WTC11 (cell line): ENCODE measurements at regions not wholly inside any gene's neighbourhood (a gene's known extent, or its start where the extent isn't known, plus 50 kb on each side); places are given as distances from the start of the nearest gene placed in this dataset.

Experiments used
- JUN ChIP-seq: sonication (generic); formaldehyde crosslinking; IDR thresholded peaks from 2 replicates; pipeline ENCODE4 v1.8.0; 2023; ENCODE audit warnings: mild to moderate bottlenecking, missing genetic modification reagents
- ZNF317 ChIP-seq: sonication (generic); formaldehyde crosslinking; IDR thresholded peaks from 2 replicates; pipeline ENCODE4 v1.8.1; 2023; ENCODE audit warnings: low read depth, mild to moderate bottlenecking, moderate library complexity, missing genetic modification reagents, borderline replicate concordance
- TF ChIP-seq, protein P1 (sequence below): fragments of 200-600 bp; IDR thresholded peaks from 2 replicates; pipeline ENCODE4 v1.8.0; 2022; ENCODE audit warnings: antibody characterized with exemption
- TF ChIP-seq, protein P2 (sequence below): sonication (generic); formaldehyde crosslinking; IDR thresholded peaks from 2 replicates; pipeline ENCODE4 v1.8.0; 2022; ENCODE audit warnings: mild to moderate bottlenecking, missing genetic modification reagents
- TF ChIP-seq, protein P3 (sequence below): fragments of 250-450 bp; sonication (Bioruptor Pico); IDR thresholded peaks from 2 replicates; pipeline ENCODE4 v1.9.0; 2021; ENCODE audit warnings: mild to moderate bottlenecking

DNA sequence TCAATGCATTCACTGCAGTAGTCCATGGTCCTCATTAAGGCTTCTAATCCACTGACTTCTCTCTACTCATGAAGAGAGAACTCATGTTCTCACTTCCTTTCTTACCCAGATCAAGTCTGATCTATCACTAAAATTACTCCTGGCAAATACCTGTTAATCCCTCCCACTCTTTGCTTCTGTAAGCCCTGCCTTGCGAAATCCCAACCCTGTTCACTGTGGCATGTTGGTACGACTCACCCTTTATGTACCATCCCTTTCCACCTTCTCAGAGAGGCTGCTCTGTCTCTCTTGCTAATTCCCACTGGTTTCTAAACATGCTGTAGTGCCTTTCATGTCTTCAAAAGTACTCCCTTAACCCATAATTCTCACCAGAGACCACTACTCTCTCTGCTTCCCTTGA is 272.2 kb upstream of the ACVR2A start:
- TF ChIP-seq, protein P1, sequence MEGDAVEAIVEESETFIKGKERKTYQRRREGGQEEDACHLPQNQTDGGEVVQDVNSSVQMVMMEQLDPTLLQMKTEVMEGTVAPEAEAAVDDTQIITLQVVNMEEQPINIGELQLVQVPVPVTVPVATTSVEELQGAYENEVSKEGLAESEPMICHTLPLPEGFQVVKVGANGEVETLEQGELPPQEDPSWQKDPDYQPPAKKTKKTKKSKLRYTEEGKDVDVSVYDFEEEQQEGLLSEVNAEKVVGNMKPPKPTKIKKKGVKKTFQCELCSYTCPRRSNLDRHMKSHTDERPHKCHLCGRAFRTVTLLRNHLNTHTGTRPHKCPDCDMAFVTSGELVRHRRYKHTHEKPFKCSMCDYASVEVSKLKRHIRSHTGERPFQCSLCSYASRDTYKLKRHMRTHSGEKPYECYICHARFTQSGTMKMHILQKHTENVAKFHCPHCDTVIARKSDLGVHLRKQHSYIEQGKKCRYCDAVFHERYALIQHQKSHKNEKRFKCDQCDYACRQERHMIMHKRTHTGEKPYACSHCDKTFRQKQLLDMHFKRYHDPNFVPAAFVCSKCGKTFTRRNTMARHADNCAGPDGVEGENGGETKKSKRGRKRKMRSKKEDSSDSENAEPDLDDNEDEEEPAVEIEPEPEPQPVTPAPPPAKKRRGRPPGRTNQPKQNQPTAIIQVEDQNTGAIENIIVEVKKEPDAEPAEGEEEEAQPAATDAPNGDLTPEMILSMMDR, result no peak
- TF ChIP-seq, protein P2, sequence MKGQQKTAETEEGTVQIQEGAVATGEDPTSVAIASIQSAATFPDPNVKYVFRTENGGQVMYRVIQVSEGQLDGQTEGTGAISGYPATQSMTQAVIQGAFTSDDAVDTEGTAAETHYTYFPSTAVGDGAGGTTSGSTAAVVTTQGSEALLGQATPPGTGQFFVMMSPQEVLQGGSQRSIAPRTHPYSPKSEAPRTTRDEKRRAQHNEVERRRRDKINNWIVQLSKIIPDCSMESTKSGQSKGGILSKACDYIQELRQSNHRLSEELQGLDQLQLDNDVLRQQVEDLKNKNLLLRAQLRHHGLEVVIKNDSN (CRISPR knock-in tag), result no peak
- TF ChIP-seq JUN (CRISPR knock-in tag) (no peak), ZNF317 (CRISPR knock-in tag) (no peak)
- TF ChIP-seq, protein P3, sequence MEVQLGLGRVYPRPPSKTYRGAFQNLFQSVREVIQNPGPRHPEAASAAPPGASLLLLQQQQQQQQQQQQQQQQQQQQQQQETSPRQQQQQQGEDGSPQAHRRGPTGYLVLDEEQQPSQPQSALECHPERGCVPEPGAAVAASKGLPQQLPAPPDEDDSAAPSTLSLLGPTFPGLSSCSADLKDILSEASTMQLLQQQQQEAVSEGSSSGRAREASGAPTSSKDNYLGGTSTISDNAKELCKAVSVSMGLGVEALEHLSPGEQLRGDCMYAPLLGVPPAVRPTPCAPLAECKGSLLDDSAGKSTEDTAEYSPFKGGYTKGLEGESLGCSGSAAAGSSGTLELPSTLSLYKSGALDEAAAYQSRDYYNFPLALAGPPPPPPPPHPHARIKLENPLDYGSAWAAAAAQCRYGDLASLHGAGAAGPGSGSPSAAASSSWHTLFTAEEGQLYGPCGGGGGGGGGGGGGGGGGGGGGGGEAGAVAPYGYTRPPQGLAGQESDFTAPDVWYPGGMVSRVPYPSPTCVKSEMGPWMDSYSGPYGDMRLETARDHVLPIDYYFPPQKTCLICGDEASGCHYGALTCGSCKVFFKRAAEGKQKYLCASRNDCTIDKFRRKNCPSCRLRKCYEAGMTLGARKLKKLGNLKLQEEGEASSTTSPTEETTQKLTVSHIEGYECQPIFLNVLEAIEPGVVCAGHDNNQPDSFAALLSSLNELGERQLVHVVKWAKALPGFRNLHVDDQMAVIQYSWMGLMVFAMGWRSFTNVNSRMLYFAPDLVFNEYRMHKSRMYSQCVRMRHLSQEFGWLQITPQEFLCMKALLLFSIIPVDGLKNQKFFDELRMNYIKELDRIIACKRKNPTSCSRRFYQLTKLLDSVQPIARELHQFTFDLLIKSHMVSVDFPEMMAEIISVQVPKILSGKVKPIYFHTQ, result no peak
